Activated gamma-delta T cell treated with Interleukin-2 at 50 U/mL for 16 hours (primary cell): ENCODE measurements at regions not wholly inside any gene's neighbourhood (a gene's known extent, or its start where the extent isn't known, plus 50 kb on each side); places are given as distances from the start of the nearest gene placed in this dataset.

Experiments
- DNase-seq: peaks from one replicate; pipeline ENCODE4 v3.0.0-alpha.2; 2020

DNA sequence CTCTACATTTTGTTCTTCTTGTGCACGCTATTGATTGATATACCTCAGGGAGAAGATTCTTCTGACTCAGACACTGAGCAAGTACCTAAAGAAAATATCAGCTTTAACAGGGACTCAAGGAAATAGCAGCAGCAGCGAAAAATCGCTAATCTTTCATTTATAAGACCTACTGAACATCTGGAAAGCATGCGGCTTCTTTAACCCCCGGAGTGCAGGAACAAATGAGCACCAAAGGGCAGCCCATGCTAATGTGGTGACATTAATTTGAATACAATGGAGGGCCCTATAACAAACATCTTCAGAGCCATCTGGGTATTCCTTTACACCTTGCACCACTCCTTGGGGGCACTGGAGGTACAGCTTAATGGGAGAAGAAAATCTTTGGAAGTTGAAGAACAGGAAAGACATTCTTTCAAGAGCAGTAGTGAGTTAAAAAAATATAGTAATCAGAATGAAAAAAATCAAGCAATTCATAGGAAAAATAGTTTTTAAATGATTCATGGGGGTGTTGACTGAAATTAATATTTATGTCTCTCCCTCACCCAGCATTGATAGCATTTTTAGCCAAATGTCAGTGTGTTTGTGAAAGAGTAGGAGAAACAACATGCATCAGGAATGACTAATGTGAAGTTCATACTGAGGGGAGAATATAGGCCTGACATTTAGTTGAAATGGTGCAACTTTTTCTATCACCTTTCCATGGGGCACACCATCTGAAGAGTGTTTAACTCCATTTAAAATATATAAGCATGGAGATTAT is 281.7 kb downstream of the HRH4 start:
- no peak for DNase-seq

DNA sequence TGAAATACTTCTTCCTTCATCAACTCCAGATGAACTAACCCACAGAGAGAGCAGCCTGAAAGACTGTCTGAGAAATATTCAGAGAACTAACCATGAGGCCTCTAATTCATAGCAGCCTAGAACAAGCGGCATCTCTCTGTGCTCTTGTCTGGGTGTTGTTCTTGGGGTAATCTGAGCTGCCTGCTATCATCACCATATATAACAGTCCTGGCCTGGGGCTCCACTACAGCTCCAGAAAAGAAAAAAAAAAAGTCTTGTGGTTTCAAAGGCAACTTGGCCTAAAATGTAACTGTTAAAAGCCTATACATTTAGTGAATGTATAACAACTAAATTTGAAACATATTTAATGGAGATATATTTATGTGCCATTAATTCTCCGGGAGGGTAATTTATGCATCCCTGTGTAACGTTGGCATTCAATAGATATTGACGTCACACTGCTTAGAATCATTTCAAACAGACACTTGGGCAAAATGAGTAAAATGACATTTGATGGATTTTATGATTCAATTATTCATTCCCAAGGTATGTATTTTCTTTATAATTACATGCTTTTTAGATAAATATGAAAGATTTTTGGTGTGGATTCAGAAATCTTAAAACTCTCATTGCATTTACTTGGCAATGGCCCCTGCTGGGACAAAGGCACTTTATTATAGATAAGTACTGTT is 294.3 kb downstream of the HRH4 start:
- no peak for DNase-seq

DNA sequence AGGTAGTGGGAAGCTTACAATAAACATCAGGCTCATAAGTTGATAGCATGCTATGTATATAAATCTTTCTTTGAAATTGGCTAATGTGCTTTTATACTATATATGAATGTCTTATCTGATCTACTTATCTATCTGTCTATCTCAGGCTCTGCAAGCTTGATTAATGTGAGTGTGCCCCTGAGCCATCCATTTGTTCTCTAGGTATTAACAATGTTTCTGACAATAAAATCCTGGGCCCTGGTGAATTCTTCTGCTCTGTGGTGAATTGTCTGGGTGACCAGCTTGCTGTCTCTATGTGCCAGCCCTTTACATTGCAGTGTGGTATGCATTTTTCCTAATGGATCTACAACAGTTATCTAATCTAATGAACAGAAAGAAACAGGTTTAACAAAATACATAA is 295.9 kb downstream of the HRH4 start:
- no peak for DNase-seq

DNA sequence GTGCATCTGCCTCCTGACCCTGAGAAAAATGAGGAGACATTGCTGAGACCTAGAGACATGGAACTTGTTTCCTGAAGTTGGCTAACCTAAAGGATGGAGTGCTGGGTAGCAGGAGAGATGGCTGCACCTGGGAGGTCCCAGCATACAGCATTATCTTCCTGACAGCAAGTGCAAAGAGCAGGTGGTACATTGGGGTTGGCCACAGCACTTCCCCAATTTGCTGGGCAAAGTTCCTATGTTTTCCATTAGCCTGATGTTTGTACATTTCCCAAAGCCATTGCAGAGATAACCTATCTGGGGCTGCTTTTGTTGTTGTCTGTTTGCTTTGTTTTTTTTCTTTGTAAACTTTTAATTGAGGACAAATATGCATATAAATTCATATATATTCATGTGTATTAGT is 296.7 kb downstream of the HRH4 start:
- no peak for DNase-seq

DNA sequence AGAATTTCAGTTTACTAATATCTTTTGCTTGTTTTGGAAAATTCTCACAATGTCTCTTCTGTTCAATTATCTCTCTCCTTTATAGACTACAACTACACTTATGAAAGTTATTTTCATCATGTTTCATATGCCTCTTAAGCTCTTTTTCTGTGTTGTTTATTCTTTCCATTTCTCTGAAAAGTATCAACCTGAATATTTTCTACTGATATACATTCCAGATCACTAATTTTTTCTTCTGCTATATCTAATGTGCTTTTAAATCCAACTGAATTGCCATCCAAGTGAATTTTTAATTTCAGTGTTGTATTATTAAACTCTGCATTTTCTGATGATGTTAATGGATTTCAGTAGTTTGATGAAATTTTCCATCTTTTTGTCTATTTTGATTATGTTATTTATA is 301.3 kb downstream of the HRH4 start:
- DNase-seq = no peak

DNA sequence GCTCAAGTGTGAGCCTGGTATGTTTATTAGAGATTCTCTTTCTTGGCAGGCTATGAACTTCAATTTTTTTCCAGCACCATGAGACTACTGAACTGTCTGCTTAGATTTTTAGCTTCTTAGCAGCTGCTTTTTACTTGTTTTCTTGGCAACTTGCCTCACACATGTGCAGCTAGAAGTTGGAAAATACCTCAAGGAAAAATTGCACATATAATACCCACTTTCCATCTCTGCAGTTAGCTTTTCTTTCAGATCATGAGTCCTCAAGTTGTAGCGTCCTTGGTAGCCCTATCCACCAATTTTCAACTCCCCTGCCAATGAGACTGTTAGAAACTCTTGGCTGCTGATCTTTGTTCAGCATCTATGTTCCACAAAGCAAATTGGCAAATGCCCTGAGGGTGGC is 302.1 kb downstream of the HRH4 start:
- DNase-seq = no peak

DNA sequence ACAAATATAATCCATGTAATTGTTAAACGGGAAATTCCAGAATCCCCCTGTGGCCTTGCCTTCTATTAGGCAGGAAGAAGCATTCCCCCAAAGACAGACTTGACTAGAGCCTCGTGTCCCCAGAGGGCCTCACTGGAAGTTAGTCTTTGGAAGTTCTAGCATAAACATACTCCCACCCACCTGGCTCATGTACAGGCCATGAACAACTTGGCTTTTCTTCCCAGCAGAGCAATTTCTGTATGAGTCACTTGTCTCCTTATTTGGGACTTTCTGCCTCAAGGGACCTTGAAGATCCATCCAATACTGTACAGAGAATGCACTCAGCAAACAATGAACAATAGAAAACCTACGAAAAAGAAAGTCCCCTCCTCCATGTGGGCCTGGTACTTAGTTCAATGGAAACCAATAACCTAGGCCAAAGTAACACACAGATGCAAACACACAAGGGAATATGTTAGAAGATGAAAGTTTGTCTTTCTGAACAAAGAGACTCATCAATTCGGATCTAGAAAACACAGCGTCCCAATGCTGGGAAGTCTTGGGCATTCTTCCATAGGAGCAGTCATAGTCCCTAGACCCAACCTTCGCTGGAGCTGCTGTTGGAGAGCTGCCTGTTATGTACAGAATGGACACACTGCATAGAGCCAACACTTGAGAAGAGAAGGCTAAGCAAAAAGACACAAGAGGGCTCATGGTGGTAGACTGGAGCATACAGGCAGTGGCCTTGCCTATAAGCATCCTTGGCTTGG is 303.5 kb downstream of the HRH4 start:
- DNase-seq = no peak

DNA sequence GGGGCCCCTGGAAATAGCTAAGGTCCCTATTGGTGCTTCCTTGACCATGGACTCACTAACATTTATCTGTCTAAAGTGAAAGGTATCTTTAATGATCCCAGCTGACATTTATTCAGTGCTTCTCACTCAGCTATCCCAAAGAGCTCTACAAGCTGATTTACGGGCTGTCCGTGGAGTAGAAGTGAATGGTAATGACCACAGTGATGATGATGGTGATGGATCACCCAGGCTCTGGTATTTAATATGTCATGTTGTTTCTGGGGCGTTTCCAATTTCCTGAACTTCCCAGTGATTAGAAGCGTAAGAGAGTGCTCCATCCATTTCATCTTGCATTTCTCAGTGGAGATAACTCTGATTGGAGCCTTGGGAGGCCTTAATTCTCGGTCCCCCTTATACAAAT is 304.3 kb downstream of the HRH4 start:
- DNase-seq = no peak

DNA sequence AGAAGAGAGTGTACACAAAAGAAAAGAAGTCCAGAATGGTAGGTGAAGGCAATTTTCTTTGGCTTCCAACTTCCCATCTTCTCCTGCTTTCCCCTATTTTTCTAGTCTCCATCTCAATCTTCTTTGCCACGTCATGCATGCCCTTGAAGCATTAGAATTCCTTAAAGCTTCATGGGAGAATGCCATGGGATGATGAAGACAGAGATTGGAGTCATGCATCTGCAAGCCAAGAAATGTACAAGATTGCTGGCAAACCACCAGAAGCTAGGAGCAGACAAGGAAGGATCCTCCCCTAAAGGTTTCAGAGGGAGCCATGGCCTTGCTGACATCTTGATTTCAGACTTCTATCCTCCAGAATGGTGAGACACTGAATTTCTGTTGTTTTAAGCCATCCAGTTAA is 305.9 kb downstream of the HRH4 start:
- DNase-seq = no peak

DNA sequence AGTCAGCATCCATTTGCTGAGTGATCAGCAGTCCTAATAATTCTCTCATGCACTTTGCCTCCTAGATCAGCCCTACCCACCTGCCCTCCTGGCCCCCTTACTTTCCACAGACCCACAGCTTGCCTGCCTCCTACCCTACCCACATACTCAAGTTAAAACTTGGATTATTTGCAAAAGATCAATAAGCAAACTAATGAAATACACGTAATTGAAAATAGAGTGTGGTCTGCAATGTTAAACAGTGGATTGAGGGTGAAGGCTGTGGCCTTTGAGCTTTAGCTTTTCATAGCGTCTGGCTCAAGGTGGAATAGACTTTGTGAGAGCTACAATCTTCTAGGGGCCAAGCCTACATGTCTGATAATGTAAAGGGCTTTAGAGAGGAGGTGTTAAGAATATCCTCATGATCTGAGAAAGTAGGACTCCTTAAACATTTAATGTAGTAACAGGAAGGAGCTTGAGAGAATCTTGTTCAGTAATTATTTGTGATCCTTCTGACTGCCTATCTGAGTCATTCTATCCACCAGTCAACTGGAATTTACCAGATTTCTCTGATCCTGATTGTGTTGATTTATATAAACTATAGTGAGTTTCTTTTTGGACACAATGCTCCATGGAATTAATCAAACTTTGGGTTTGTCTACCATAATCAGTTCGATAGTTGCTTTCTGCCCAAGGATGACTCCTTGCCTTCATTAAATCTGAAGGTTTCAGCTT is 310.0 kb downstream of the HRH4 start:
- no peak for DNase-seq

DNA sequence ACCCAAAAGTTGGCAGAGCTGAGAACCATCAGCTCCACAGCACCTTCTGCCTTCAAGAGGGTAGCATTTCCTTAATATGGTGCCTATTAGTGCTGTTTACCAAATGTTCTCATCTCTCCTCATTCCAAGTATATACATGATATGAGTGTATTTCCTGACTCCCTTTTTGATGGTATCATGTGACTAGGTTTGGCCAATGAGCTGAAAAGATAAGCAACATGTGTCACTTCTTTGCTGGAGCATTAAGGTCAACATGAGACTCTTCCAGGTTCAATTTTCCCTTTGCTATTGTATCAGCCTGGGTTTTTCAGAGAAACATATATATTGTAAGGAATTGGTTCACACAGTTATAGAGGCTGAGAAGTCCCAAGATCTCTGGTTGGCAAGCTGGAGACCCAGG is 310.9 kb downstream of the HRH4 start:
- no peak for DNase-seq

DNA sequence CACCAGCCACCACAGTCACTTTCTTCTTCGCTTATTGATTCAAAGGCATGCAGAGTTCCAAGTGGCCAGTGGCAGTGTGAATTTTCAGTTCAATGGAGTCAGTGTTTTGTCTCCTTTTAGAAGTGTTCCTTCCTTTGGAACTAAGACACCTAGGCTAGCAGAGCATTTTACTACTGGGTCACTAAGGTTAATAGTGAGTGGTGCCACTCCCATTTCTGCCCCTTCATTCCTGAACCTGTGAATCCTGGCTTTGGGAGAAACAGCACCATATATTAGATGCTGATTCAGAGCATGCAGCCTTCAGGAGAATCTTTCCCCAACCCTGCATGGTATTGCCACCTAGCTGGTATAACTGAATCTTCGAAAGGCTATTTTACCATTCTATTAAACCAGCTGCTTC is 312.7 kb downstream of the HRH4 start:
- no peak for DNase-seq

DNA sequence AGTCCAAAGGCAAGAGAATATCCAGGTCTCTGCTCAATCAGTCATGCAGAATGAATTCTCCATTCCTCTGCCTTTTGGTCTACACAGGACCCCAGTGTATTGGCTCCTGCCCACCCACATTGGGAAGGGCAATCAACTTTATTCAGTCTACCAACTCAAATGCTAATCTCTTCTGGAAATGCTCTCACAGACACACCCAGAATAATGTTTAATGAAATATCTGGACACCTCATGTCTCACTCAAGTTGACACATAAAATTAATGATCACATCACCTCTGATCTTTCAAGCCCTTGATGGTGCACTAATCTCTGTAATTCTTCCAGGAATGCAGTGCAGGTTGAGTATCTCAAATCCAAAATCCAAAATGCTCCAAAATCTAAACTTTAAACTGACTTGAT is 315.6 kb downstream of the HRH4 start:
- DNase-seq = no peak

DNA sequence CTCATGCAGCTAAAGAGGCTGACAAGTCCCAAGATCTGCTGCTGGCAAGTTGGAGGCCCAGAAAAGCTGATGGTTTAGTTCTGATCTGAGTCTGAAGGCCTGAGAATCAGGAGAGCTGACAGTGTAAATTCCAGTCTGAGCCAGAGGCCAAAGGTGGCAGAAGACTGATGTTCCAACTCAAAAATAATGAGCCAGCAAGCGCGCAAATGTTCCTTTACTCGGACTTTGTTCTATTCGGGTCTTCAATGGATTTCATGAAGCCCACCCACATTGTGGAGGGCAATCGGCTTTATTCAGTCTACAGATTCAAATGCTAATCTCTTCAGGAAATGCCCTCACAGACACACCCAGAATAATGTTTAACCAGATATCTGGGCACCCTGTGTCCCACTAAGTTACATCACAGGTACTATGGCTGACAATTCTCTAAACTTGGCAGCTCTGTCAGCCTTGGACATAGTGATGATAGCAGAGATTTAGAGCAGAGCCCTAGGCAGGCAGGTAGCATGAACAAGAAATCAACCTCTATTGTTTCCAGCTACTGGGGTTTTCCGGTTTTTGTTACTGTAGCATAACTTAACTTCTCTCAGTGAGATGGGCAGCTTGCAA is 318.5 kb downstream of the HRH4 start:
- DNase-seq = no peak

DNA sequence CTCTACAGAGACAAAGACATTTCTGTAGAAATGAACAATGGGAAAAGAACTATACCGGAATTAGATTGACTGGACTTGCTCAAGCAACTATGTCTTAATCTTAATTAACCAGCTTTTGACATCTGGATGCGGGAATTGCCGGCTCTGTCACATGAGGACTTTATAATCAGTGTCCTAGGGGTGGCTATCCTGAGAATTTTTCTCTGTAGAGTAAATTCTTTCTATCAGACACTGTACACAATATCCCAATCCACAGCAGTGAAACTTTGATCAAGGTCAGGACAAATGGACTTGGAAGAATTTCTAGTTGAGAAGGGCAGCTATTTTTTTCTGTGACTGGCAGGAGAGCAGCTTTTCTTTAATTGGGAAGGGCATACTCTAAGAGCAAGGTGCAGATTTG is 322.1 kb downstream of the HRH4 start:
- DNase-seq = no peak

DNA sequence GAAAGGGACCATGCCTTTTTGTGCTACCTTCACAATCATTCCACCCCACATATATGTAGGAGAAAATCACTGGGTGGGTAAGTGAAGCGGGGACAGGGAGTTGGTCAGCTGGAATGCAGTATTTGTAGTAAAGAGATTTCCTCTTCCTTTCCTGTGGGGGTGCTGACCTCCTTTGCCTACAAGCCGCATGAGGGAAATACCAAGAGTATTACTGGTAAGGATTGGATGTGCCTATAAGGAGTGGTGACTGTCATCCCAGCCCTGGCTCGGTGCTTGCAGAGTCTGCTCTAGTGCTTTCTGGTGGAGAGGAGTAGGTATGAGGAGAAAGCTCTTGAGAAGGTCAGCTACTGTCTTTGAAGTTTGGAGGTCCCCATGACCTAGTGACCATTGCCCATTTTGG is 324.6 kb downstream of the HRH4 start:
- no peak for DNase-seq

DNA sequence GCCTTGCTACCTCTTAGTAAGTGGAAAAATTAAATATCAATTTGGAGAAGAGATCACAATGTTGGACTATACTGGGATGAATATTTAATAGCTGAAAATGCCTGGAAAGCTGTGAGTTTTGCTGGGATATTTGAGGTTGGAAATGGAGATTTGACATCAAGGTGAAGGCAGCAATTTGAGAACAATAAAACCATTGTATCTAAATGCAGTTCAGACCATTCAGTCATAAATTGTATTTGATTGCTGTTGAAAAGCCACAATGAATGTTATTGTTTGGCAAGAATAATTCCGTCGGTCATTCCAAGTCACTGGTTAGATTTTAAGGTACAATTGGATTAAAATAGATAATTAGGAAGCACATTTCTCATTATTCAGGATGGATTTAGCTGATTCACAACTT is 325.6 kb downstream of the HRH4 start:
- DNase-seq = no peak

DNA sequence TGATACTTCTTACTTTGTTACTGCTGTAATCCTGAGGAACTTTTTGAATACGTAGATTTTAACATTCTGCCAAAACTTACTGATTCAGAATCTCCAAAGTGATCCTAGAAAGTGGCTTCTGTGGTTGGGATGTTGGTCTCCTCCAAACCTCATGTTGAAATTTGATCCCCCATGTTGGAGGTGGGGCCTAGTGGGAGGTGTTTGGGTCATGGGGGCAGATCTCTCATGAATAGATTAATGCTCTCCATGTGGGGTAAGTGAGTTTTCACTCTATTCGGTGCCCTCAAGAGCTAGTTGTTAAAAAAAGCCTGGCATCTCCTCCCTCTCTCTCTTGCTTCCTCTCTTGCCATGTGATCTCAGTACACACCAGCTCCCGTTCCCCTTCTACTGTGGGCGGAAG is 329.9 kb downstream of the HRH4 start:
- DNase-seq = no peak

DNA sequence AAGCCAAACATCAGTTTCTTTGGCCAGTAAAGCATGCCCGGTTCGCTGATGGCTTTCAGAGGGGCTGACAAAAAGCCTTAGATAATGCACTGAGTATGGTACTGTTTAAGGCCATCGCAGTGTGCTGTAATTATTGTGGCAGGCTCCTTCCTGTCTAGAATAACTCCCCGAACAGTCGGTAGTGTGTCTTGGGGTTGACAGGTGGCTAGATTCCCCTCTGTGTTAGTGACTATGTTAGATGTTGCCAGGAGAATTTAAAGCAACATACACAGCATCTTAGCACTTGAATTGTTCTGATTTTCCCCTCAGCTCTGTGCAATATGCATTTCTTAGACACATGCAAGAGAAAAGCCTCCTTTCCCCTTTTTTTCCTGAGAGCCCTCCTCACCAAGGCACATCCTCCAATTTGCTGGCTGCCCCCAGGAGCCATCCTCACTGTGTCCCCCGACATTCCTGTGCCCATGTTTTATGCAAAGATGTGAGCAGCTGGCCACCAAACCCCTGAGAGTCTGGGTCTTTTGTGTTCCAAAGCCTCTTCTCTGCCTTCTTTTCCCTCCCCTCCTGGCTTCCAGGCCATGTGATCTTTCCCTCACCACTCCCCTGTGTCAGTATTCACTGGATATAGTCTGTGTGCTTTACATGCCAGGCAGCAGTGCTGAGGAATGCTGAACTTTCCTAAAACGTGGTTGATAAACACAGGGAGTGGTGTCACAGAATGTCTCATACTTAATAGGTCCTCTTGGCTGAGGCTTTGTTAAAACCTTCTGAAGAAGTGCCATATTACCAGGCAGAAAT is 331.5 kb downstream of the HRH4 start:
- DNase-seq = no peak

DNA sequence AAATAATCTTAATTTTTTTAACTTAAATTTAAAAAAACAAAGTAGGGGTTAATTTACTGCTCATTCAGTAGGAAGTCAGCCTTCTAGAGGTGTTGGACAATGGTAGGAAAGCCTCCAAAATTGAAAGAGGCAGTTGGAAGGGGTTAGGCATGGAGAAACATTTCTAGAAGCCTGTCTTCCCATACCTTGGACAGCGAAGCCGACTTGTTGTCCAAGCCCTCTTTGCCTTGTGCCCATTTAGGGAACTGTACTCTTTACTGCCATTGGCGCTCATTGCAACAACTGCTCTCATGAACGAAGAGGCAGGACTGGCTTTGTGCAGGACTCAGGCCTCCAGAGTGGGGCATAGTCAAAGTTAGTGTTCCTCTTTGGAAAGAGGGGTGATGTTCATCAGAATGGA is 333.3 kb downstream of the HRH4 start:
- DNase-seq = no peak

DNA sequence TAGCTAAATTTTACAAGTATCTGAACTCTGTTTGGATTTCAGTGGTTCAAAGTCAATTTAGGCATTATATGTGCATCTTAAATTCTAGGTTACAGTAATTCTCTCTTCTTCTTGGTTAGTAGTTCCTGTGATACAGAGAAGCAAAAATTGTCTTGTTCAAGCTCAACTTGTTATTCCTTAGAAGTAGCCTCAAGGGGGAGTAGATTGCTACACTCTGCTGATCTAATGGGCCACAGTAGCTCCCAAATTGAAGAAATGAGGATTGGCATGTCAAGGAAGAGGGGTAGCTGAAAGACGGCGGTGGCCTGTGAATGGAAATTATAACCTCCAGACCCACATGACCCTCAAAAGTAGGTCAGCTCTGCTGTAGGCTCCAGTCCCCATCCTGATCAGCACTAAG is 334.7 kb downstream of the HRH4 start:
- DNase-seq = no peak

DNA sequence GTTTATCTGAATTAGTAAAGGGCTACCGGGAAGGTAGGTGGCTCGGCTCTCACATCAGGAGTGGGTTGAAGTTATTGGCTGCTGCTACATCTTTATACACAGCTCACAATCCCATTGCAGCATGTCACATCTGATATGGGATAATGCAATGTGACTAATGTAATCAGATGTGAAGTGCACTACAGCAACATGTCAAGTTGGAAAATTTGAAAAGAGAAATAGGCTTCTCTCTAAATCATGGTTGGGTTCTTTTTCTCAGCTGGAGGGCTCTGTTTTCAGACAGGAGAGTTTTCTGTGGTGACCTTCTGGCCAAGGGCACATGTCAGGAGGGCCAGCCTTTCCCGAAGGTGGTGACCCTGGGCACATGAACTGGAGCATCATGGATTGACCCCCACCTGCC is 337.5 kb downstream of the HRH4 start:
- no peak for DNase-seq
